ENCODE measurements at regions not wholly inside any gene's neighbourhood (a gene's known extent, or its start where the extent isn't known, plus 50 kb on each side); places are given as distances from the start of the nearest gene placed in this dataset.
"Not testable (repeated sequence)": the region's sequence is repeated elsewhere in the genome, so short reads cannot be mapped to it uniquely, and the experiment has no call there.

DNA sequence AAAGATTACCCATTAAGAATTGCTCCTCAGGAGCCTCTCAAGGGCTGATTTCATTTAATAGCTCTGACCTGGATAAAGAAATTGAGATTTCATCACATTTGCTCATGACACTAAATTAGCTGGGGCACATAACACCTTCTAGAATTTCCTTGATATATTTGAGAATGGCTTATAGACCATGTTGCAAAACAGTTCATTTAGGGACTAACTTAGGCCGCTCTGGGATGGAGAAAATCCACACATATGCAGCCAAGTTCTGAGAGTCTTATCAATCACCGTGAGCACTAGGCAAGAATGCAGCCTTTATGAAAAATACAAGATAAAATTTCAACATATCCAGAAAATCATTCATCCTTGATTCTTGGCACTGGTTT is 91.0 kb upstream of the MCHR2 start:
- no peak for DNase-seq

GRCh38 chr6:100084316-100084990 is 90.4 kb upstream of the MCHR2 start:
- DNase-seq, result no peak

DNA sequence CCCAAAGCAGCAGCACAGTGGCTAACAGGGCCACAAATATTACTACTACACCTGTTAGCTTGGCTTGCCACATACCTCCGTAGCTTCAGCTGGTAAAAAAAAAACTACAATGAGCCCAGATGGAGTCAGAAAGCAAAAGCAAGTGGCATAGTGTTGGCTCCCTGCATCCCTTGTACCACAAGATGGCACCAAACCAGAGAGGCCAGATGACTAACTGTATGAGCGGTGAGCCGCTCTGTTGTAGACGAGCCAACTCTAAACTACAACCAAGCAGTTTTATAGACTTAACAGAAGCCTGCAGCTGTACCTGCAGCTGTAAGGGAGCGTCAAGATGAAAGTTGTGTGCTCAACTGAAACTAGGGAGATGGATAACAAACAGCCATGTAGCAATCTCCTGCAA is 84.5 kb upstream of the MCHR2 start:
- peak in 1 of 3 donors; percentile 3 for DNase-seq

- no peak for DNase-seq
Measured at GRCh38 chr6:100065348-100065747, 71.3 kb upstream of the MCHR2 start.

- no peak for DNase-seq
Measured at GRCh38 chr6:100062621-100063020, 68.6 kb upstream of the MCHR2 start.

DNA sequence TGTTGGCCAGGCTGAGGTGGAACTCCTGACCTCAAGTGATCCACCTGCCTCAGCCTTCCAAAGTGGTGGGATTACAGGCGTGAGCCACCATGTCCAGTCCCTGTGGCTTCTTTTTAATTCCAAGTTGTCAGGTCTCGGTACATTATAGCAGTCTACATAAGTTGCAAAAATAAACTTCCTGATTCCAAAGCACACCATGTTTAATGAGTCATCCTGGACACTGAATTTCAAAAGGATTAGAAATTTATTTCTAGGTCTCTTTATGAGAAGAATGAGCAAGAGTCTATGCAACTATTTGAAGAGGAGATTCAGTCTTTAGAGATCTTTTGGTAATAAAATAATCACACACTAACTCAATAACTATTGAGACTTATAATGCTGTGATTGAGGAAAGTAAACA is 63.9 kb upstream of the MCHR2 start:
- DNase-seq, result no peak

GRCh38 chr6:100050550-100050949 is 56.5 kb upstream of the MCHR2 start:
- DNase-seq, result no peak

DNA sequence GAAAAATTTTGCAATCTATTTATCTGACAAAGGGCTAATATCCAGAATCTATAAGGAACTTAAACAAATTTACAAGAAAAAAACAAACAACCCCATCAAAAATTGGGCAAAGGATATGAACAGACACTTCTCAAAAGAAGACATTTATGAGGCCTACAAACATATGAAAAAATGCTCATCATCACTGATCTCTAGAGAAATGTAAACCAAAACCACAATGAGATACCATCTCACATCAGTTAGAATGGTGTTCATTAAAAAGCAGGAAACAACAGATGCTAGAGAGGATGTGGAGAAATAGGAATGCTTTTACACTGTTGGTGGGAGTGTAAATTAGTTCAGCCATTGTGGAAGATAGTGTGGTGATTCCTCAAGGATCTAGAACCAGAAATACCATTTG is 49.9 kb upstream of the MCHR2 start:
- DNase-seq, result not testable (repeated sequence)

Data from suppressor macrophage treated with lipopolysaccharide for 1 hour (primary cell).